HTR-8/SVneo (cell line): ENCODE measurements at regions not wholly inside any gene's neighbourhood (a gene's known extent, or its start where the extent isn't known, plus 50 kb on each side); places are given as distances from the start of the nearest gene placed in this dataset.

ENCODE experiments used
- DNase-seq: peaks from one replicate; pipeline ENCODE4 v3.0.0; 2011; ENCODE audit warnings: low spot score, mixed read lengths; ENCODE audit not compliant: insufficient read length
- FAIRE-seq: peaks from 2 replicates; lab custom pipeline; 2011; peaks lifted over from hg19 to GRCh38; lab: Jason Lieb, UNC

GRCh38 chr10:111247781-111248389, 171.1 kb downstream of the ADRA2A start:
- DNase-seq (peak; percentile 7), FAIRE-seq (no peak)

DNA sequence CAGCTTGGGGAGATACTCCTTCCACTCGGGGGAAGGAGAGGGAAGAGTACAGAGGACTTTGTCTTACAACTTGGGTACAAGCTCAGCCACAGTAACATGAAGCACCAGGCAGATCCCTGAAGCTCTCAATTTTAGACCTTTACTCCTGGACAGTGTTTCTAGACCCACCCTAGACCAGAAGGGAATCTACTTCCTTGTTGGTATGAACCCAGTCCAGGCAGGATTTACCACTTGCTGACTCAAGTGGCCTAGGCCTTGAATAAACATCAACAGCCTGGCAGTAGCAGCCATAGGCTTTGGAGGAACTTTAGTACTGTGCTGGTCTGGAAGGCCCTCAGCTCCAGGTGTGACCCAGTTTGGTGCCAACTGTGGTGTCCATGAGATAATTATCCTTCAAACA, 173.1 kb downstream of the ADRA2A start:
- FAIRE-seq: no peak

DNA sequence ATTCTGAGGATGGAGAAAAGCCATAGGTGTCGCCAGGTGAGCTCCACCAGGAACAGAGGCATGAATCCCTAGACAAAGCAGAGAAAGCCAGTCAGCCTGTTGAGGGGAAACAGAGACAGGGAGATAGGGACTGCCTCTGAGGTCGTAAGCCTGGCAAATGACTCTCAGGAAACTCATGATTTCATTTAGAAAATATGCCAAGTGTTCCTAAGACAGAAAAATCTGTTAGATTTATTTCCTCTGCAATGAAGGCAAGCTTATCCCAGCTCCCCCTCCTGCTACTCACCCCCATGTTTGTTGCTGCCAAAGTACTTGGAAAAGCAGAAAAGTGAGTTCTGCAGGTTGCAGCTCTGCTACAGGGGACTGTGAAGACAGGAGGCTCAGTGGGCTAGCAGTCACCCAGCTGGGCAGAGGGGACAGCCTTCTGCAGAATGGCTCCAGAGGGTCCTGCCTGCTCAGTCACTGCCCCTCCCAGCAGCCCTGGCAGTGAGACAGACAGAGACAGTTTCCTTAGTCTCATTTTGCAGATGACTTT, 184.3 kb downstream of the ADRA2A start:
- FAIRE-seq (no peak), DNase-seq (peak; percentile 20)

More for the DNA sequence above, 173.1 kb downstream of the ADRA2A start:
- no peak for DNase-seq

GRCh38 chr10:111265341-111265740, 188.5 kb downstream of the ADRA2A start:
- DNase-seq (no peak), FAIRE-seq (no peak)

- DNase-seq (no peak), FAIRE-seq (no peak)
Measured at GRCh38 chr10:111266165-111266564, 189.3 kb downstream of the ADRA2A start.

DNA sequence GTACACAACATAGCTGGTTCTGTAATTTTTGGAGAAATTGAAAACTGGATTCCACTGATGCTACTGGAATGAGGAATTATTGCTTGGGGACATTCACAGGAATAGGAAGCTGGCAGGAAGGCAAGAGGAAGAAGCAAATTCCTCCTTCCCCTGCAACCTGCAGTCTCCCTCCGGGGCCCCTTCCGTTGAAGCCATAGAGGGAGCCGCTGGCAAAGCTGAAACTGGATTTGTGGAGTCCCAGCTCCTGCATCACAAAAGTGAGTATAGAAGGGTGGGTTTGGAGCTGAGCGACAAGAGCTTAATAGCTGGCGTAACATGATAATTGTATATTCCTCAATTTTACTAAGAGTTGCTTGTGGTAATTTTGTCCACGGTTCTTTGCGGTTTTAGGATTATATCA, 190.8 kb downstream of the ADRA2A start:
- no peak for FAIRE-seq
- no peak for DNase-seq

GRCh38 chr10:111273235-111273634, 196.4 kb downstream of the ADRA2A start:
- no peak for DNase-seq
- no peak for FAIRE-seq

DNA sequence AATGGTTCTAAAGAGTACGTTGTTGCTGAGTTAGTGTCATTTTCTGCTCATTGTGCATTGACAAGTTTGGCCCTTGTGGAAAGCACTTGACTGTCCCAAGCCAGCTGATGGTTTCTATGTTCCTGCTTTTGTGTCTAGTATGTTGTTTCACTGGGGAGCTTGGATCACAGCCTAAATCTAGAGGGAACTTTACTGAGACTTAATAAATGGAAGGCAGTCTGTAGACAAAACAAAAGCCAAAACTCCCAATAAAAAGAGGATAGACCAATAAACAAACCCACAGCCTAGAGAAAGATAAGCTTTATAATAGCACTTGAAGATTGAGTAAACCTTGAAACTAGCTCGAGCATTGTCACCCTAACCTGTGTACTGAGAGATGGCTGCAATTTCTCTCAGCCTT, 196.8 kb downstream of the ADRA2A start:
- DNase-seq (no peak), FAIRE-seq (no peak)

DNA sequence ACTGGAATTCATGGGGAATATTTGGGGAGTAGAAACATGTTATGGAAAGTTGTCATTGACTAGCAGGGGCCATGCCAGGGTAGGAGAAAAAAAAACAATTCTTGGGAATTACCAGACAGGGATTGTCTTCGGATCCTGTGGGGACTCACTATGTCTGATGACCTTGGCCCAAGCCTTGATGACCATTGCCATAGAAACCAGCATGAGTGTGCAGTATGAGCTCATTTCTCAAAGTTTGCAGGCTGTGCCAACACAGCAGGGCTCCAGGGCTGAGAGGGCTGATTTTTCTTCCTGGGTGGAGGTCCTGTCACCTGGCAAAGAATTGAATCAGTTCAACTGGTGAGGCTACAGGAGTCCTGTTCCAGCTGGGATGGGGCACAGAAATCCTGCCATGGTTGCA, 198.3 kb downstream of the ADRA2A start:
- no peak for DNase-seq
- no peak for FAIRE-seq

- DNase-seq (no peak), FAIRE-seq (no peak)
Measured at GRCh38 chr10:111277661-111278060, 200.8 kb downstream of the ADRA2A start.

DNA sequence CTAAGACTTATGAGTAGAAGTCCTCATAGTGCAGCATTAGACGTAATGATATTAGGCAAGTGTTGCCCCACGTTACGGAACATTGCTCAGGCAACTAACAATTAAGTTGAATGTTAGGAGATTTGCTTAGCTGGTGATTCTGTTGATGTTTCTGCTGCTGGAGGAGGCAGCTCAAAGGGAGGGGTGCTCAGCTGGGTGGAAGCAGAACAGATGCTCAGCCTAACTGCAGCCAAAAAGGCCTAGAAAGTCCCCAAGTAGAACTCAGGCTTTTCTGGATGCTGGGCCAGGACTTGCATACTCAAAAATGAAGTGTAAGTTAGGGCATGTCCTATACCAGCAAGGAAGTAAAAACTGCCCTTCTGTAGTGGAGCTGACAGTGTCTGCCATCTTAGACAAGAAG, 201.4 kb downstream of the ADRA2A start:
- DNase-seq (no peak), FAIRE-seq (no peak)

DNA sequence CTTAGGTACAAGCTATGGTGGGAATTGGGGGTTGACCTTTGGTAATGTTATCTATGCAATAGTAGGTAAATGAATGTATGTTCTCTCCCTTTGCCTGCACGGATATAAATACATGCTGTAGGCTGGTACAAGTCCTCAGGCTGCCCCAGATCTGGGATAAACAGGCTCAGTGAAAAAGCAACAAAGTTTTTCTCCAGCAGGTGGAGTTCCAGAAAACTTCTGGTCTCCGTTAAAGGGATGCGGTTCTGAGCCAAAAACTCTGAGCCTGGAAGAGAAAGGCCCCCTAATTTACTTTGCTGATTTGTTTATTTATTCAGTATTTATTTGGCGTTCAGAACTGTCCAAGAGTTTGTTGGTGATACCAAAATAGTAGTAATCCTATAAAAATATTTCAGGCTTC, 204.7 kb downstream of the ADRA2A start:
- DNase-seq: peak; percentile 6
- FAIRE-seq: no peak

DNA sequence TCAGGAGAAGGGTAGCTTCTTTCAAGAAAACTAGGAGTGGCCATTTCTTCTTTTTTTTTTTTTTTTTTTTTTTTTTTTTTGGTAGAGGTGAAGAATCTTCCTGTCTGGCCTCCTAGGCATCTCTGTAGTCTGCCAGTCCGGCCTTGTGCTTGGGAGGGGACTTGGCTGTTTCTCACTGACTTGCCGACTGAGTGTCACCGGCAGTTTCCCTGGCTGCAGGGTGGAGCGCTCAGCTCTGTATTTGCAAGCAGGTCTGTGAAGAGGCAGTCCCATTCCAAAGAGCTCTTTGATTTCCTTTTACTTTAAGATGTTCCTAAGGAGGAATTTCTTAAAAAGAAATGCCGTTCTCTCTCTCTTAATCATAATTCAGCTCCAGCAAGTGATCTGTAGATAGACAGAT, 212.6 kb downstream of the ADRA2A start:
- DNase-seq: no peak
- FAIRE-seq: no peak

DNA sequence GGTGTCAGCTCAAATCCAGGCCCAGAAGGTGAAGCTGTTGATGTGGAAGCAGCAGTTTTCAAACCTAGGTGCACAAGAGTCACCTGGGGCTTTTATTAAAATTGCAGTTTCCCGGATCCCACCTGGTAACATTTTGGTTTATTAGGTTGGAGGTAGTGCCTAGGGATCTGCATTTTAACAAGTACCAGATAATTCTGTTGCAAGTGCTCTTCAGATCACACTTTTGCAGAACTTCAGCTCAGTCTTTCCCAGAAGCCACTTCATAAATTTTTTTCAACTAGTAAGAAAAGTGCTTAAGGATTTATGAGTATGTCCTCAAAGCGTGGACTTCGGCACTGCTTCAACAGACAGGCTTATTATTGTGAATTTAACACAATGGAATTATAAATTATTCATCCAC, 213.8 kb downstream of the ADRA2A start:
- DNase-seq: no peak
- no peak for FAIRE-seq

DNA sequence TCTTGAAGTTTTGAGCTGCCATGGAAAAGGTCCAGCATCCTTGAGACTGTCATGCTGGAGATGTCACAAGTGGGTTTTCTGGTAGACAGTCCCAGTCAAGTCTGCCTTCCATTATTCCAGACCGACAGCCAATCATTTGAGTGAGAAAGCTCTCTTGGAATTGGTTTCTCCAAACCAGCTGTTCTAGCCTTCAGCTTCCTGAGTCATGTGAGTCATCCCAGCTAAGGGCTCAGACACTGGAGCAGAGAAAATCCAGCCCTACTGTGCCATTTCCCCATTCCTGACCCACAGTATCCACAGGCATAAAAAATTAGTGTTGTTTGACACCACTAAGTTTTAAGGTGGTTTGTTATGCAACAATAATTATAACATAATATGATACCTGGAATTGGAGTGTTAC, 219.0 kb downstream of the ADRA2A start:
- no peak for FAIRE-seq
- DNase-seq: peak; percentile 2

GRCh38 chr10:111297351-111297848, 220.6 kb downstream of the ADRA2A start:
- DNase-seq (peak; percentile 45), FAIRE-seq (no peak)

DNA sequence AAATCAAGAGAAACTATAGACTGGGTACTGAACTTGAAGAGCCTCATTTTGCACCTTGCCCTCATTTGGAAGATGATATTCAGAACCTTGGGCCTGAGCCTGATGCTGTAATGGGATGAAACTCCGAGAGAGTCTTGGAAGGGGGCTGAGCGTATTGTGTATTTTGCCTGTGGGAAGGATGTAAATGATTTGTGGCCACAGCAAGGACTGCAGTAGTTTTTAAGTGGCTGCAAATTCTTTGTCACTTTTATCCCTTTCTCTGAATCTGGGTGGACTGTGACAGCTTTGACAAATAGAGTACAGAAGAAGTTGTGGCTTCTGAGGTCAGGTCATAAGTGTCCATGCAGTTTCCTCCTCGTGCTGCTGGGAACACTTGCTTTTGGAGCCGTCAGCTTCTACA, 221.2 kb downstream of the ADRA2A start:
- DNase-seq: no peak
- no peak for FAIRE-seq

DNA sequence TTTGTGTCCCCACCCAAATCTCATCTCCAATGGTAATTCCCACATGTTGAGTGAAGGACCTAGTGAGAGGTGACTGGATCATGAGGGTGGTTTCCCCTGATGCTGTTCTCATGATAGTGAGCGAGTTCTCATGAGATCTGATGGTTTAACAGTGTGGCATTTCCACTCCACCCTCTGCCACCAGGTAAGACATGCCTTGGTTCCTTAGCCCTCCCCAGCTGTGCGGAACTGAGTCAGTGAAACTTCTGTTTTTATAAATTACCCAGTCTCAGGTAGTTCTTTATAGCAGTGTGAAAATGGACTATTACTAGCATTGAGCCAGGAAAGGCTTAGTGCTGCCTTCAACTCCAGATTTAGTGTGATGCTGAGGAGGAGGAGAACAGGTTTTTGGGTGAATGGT, 222.2 kb downstream of the ADRA2A start:
- FAIRE-seq (no peak), DNase-seq (no peak)

- FAIRE-seq (no peak), DNase-seq (no peak)
Measured at GRCh38 chr10:111303887-111304286, 227.1 kb downstream of the ADRA2A start.

DNA sequence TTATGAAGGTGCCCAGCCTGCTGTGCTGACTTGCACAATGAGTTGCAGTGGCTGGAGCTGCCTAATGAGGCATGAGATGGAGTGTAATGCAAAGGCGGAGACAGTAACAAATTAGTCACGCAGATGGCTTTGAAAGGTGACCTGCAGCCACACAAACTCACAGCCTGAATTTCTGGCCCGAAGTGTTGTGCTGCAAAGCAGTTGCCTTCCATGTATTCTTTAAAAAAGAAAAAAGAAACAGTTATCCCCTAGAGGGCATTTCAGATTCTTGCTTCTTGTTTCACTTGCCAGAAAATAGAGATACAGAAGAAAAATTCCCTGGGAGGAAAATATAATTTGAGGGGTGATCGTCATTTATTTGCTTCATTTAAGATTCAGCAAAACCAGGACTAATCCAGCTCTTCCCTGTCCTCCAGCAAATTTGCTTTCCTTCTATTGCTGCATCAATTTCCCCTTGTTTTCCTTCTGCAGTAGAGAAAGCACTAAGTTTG, 239.9 kb downstream of the ADRA2A start:
- DNase-seq (no peak), FAIRE-seq (no peak)

GRCh38 chr10:111319866-111320265, 243.0 kb downstream of the ADRA2A start:
- no peak for DNase-seq
- FAIRE-seq: no peak

DNA sequence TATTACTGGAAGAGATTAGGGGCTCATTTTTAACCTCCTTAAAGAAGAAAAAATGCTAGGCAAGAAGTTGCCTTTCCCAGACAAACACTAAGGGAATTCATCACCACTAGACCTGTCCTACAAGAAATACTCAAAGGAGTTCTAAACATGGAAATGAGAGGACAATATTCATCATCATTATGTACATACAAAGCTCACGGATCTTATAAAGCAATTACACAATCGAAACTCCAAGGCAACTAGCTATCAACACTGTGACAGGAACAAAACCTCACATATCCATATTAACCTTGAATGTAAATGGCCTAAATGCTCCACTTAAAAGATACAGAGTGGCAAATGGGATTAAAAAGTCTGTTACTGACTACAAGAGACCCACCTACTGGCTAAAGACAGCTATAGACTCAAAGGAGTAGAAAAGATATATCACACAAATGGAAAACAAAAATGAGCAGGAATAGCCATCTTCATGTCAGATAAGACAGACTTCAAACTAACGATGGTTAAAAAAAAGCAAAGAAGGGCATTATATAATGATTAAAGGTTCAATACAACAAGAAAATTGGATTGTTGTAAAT, 246.6 kb downstream of the ADRA2A start:
- FAIRE-seq (no peak), DNase-seq (no peak)
